H9 (cell line): ENCODE measurements at regions not wholly inside any gene's neighbourhood (a gene's known extent, or its start where the extent isn't known, plus 50 kb on each side); places are given as distances from the start of the nearest gene placed in this dataset.
"Not testable (repeated sequence)": the region's sequence is repeated elsewhere in the genome, so short reads cannot be mapped to it uniquely, and the experiment has no call there.

Experiments
- DNase-seq: peaks from one replicate; pipeline ENCODE4 v3.0.0-alpha.2; 2017
- H2AFZ ChIP-seq: one replicate; pipeline ENCODE4 v1.6.1; 2013; ENCODE audit warnings: mild to moderate bottlenecking, low read length, control low read depth, moderate library complexity
- H2AK5ac ChIP-seq: 2 replicates; pipeline ENCODE4 v1.6.1; 2013; ENCODE audit warnings: low read length, control low read depth, mixed read lengths; ENCODE audit not compliant: insufficient read length
- H2BK120ac ChIP-seq: one replicate; pipeline ENCODE4 v1.6.1; 2013; ENCODE audit warnings: low read depth, mild to moderate bottlenecking, low read length, control low read depth, inconsistent platforms; ENCODE audit not compliant: poor library complexity, severe bottlenecking
- H2BK12ac ChIP-seq: 2 replicates; pipeline ENCODE4 v1.6.1; 2013; ENCODE audit warnings: low read length, control low read depth, mixed read lengths, low read depth; ENCODE audit not compliant: insufficient read length
- H2BK15ac ChIP-seq: 2 replicates; pipeline ENCODE4 v1.6.1; 2013; ENCODE audit warnings: low read depth, low read length, control low read depth
- H2BK20ac ChIP-seq: one replicate; pipeline ENCODE4 v1.6.1; 2013; ENCODE audit warnings: low read depth, mild to moderate bottlenecking, low read length, control low read depth, inconsistent platforms; ENCODE audit not compliant: poor library complexity, severe bottlenecking
- H2BK5ac ChIP-seq: 2 replicates; pipeline ENCODE4 v1.6.1; 2013; ENCODE audit warnings: low read length, control low read depth, mixed read lengths; ENCODE audit not compliant: insufficient read length
- H3K14ac ChIP-seq: 2 replicates; pipeline ENCODE4 v1.6.1; 2013; ENCODE audit warnings: low read length, control low read depth; ENCODE audit not compliant: insufficient read depth
- H3K18ac ChIP-seq: 2 replicates; pipeline ENCODE4 v1.6.1; 2013; ENCODE audit warnings: low read depth, mild to moderate bottlenecking, mixed read lengths, low read length, control low read depth; ENCODE audit not compliant: insufficient read length
- H3K23ac ChIP-seq: 2 replicates; pipeline ENCODE4 v1.6.1; 2013; ENCODE audit warnings: low read length, control low read depth, mixed read lengths, low read depth; ENCODE audit not compliant: insufficient read length
- H3K23me2 ChIP-seq: 2 replicates; pipeline ENCODE4 v1.6.1; 2013; ENCODE audit warnings: low read depth, mild to moderate bottlenecking, mixed read lengths, low read length, control low read depth; ENCODE audit not compliant: insufficient read length, poor library complexity, severe bottlenecking
- H3K27ac ChIP-seq: 2 replicates; pipeline ENCODE4 v1.5.1; 2013; ENCODE audit warnings: low read length, control low read depth, mixed read lengths, low read depth; ENCODE audit not compliant: insufficient read length
- H3K27me3 ChIP-seq: 2 replicates; pipeline ENCODE4 v1.6.1; 2013; ENCODE audit warnings: low read length, control low read depth, inconsistent platforms; ENCODE audit not compliant: insufficient read depth
- H3K4ac ChIP-seq: 2 replicates; pipeline ENCODE4 v1.6.1; 2013; ENCODE audit warnings: low read depth, mild to moderate bottlenecking, control low read depth, inconsistent platforms, low read length, moderate library complexity
- H3K4me1 ChIP-seq: 2 replicates; pipeline ENCODE4 v1.6.1; 2013; ENCODE audit warnings: low read length, control low read depth, inconsistent platforms; ENCODE audit not compliant: insufficient read depth
- H3K4me2 ChIP-seq: 2 replicates; pipeline ENCODE4 v1.6.1; 2013; ENCODE audit warnings: low read length, control low read depth, mixed read lengths; ENCODE audit not compliant: insufficient read length, insufficient read depth
- H3K56ac ChIP-seq: 2 replicates; pipeline ENCODE4 v1.6.1; 2013; ENCODE audit warnings: low read depth, mild to moderate bottlenecking, mixed read lengths, low read length, control low read depth; ENCODE audit not compliant: insufficient read length
- H3K79me1 ChIP-seq: 2 replicates; pipeline ENCODE4 v1.6.1; 2013; ENCODE audit warnings: low read depth, mild to moderate bottlenecking, moderate library complexity, low read length, control low read depth, inconsistent platforms; ENCODE audit not compliant: insufficient read depth, poor library complexity, severe bottlenecking
- H3K79me2 ChIP-seq: 2 replicates; pipeline ENCODE4 v1.6.1; 2013; ENCODE audit warnings: low read length, control low read depth, inconsistent platforms; ENCODE audit not compliant: insufficient read depth
- H3K9ac ChIP-seq: 2 replicates; pipeline ENCODE4 v1.6.1; 2013; ENCODE audit warnings: low read length, control low read depth, mixed read lengths; ENCODE audit not compliant: insufficient read length; ENCODE audit errors: extremely low read depth
- H3K9me3 ChIP-seq: one replicate; pipeline ENCODE4 v1.6.1; 2013; ENCODE audit warnings: low read depth, low read length, inconsistent platforms; ENCODE audit not compliant: control insufficient read depth
- H3T11ph ChIP-seq: one replicate; pipeline ENCODE4 v1.6.1; 2013; ENCODE audit warnings: mild to moderate bottlenecking, low read length, control low read depth, inconsistent platforms
- H4K20me1 ChIP-seq: one replicate; pipeline ENCODE4 v1.6.1; 2013; ENCODE audit not compliant: control insufficient read depth, insufficient read length, insufficient read depth
- H4K5ac ChIP-seq: 2 replicates; pipeline ENCODE4 v1.6.1; 2013; ENCODE audit warnings: low read depth, mild to moderate bottlenecking, mixed read lengths, low read length, control low read depth; ENCODE audit not compliant: insufficient read length
- H4K8ac ChIP-seq: replicated peaks from 2 replicates; pipeline ENCODE4 v1.6.1; 2013; ENCODE audit warnings: low read length, control low read depth, mixed read lengths, low read depth; ENCODE audit not compliant: insufficient read length
- H4K91ac ChIP-seq: 2 replicates; pipeline ENCODE4 v1.6.1; 2013; ENCODE audit warnings: low read depth, mild to moderate bottlenecking, moderate library complexity, mixed read lengths, low read length, control low read depth; ENCODE audit not compliant: insufficient read length
- H3K27ac Mint-ChIP-seq, 3 experiments: 2 replicates in 2 of 3; 3 replicates in 1 of 3; pipeline ENCODE4 v1.8.0; 2020 to 2021; ENCODE audit warnings: mixed read lengths in 3 of 3, mild to moderate bottlenecking in 1 of 3, moderate library complexity in 1 of 3
- H3K27me3 Mint-ChIP-seq: 2 replicates; pipeline ENCODE4 v1.8.0; 2021; ENCODE audit warnings: low read depth, mild to moderate bottlenecking, moderate library complexity, mixed read lengths
- H3K36me3 Mint-ChIP-seq, 3 experiments: 2 replicates in 2 of 3; 3 replicates in 1 of 3; pipeline ENCODE4 v1.8.0; 2020 to 2021; ENCODE audit warnings: low read depth in 3 of 3, mixed read lengths in 3 of 3; ENCODE audit not compliant: insufficient read depth in 1 of 3
- H3K4me1 Mint-ChIP-seq, 2 experiments: 2 replicates each; pipeline ENCODE4 v1.8.0; 2020; ENCODE audit warnings: mixed read lengths in 2 of 2
- H3K4me3 Mint-ChIP-seq, 2 experiments: 2 replicates in 1 of 2; 3 replicates in 1 of 2; pipeline ENCODE4 v1.8.0; 2020 to 2021; ENCODE audit warnings: mild to moderate bottlenecking in 2 of 2, mixed read lengths in 2 of 2, moderate library complexity in 1 of 2
- H3K9me3 Mint-ChIP-seq, 2 experiments: 2 replicates in 1 of 2; 3 replicates in 1 of 2; pipeline ENCODE4 v1.8.0; 2020; ENCODE audit warnings: mild to moderate bottlenecking in 2 of 2, mixed read lengths in 2 of 2, moderate library complexity in 1 of 2
- WGBS: extraction: QIAGEN DNeasy Blood & Tissue Kit; methylation state at CpG from one replicate; pipeline ENCODE4 v1.1.7; 2013; ENCODE audit warnings: missing lambda C conversion rate, low lambda C conversion rate, mixed read lengths; ENCODE audit not compliant: insufficient read length; ENCODE audit errors: extremely low coverage; 5-methylcytosine and 5-hydroxymethylcytosine counted together

GRCh38 chr20:30872252-30872651 is 385.2 kb upstream of the DEFB115 start:
- Mint-ChIP-seq H3K27me3 (peaks cover 15% of the 10 kb centered on the region), H3K9me3 (peaks cover 92 to 93% of the 10 kb centered on the region in 2 experiments), H3K36me3 (peaks cover 28 to 49% (median 31%) of the 10 kb centered on the region in 3 experiments)
- not testable (repeated sequence) for H3K9ac ChIP-seq, DNase-seq, H3K14ac ChIP-seq, H3K4me1 ChIP-seq, H3K4me3 Mint-ChIP-seq, H2BK12ac ChIP-seq, H3K79me2 ChIP-seq, H3T11ph ChIP-seq, H2BK120ac ChIP-seq, H3K23me2 ChIP-seq, H2AK5ac ChIP-seq, H3K4ac ChIP-seq, H3K27ac Mint-ChIP-seq, H2BK20ac ChIP-seq, H3K27me3 ChIP-seq, H2BK15ac ChIP-seq, H3K4me1 Mint-ChIP-seq, H3K4me2 ChIP-seq, H3K56ac ChIP-seq, H2BK5ac ChIP-seq, H4K20me1 ChIP-seq, H2AFZ ChIP-seq, H3K23ac ChIP-seq, H4K8ac ChIP-seq, H3K18ac ChIP-seq, H4K91ac ChIP-seq, H3K79me1 ChIP-seq, H3K27ac ChIP-seq, H4K5ac ChIP-seq
- no CpG with 5 or more reads among the region's 7 CpGs for WGBS
- peaks cover 69% of the 10 kb centered on the region for H3K9me3 ChIP-seq

DNA sequence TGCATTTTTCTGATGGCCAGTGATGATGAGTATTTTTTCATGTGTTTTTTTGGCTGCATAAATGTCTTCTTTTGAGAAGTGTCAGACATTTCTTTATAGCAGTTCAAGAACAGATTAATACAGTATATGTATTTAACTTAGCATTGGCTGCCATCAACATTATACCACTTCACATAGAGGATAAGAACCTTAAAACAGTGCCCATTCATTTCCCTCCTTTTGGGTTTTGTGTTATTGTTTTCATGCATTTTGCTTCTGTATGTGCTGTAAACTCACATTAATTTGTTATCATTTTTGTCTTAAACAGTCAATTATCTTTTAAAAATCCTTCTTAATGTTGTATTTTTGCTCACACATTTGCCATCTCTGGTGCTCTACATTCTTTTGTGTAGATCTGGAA is 381.6 kb upstream of the DEFB115 start:
- H2BK12ac ChIP-seq, H2AK5ac ChIP-seq, H3K79me1 ChIP-seq, H4K91ac ChIP-seq, H3K4me2 ChIP-seq, H3K27ac ChIP-seq, H2BK20ac ChIP-seq, H3K4me1 Mint-ChIP-seq, H3K4me1 ChIP-seq, H4K8ac ChIP-seq, H3K56ac ChIP-seq, H3K79me2 ChIP-seq, H3K4me3 Mint-ChIP-seq, H2BK5ac ChIP-seq, H3K14ac ChIP-seq, H3K23ac ChIP-seq, H3T11ph ChIP-seq, H3K18ac ChIP-seq, H3K23me2 ChIP-seq, H3K9ac ChIP-seq, H3K27me3 ChIP-seq, H4K5ac ChIP-seq, H4K20me1 ChIP-seq, H2BK15ac ChIP-seq, H3K4ac ChIP-seq, DNase-seq, H3K27me3 Mint-ChIP-seq, H2BK120ac ChIP-seq, H3K27ac Mint-ChIP-seq, H2AFZ ChIP-seq: not testable (repeated sequence)
- H3K9me3 ChIP-seq = peaks cover 47% of the 10 kb centered on the region
- Mint-ChIP-seq H3K9me3 (peaks cover 83 to 86% of the 10 kb centered on the region in 2 experiments), H3K36me3 (peaks cover 16 to 41% (median 21%) of the 10 kb centered on the region in 3 experiments)
